Activated CD4-positive, alpha-beta T cell treated with anti-CD3 and anti-CD28 coated beads, Interleukin-2, amount 10 ng/mL, durations not matched to agents 24 days and 14 days (primary cell): ENCODE measurements at regions not wholly inside any gene's neighbourhood (a gene's known extent, or its start where the extent isn't known, plus 50 kb on each side); places are given as distances from the start of the nearest gene placed in this dataset.
A peak's percentile ranks its signal among the peaks of the same experiment; 100 is the strongest.

Experiments
- DNase-seq: peaks from one replicate; pipeline ENCODE4 v3.0.0; 2022
- H3K27ac Mint-ChIP-seq: one replicate; pipeline ENCODE4 v1.8.0; 2022; ENCODE audit warnings: mild to moderate bottlenecking, mixed read lengths
- H3K27me3 Mint-ChIP-seq: one replicate; pipeline ENCODE4 v1.8.0; 2022; ENCODE audit warnings: mixed read lengths
- H3K36me3 Mint-ChIP-seq: one replicate; pipeline ENCODE4 v1.8.0; 2022; ENCODE audit warnings: low read depth, mild to moderate bottlenecking, mixed read lengths
- H3K4me1 Mint-ChIP-seq: one replicate; pipeline ENCODE4 v1.8.0; 2021; ENCODE audit warnings: mixed read lengths
- H3K4me3 Mint-ChIP-seq: one replicate; pipeline ENCODE4 v1.8.0; 2022; ENCODE audit warnings: mild to moderate bottlenecking, moderate library complexity, mixed read lengths
- H3K9me3 Mint-ChIP-seq: one replicate; pipeline ENCODE4 v1.8.0; 2021; ENCODE audit warnings: mixed read lengths
- intact Hi-C: fragments of 100-400 bp; cut with micrococcal nuclease; formaldehyde crosslinking; loops from one replicate; pipeline ENCODE4 v1.15.1; 2023

- no peaks in the 10 kb centered on the region for H3K4me1 Mint-ChIP-seq
- intact Hi-C loops: no loop called here
- H3K4me3 Mint-ChIP-seq: no peak overlapping the region
Measured at GRCh38 chr13:78286748-78287147, 316.6 kb downstream of the POU4F1 start.

GRCh38 chr13:78265098-78265497 is 338.3 kb downstream of the POU4F1 start:
- no peak for DNase-seq
- Mint-ChIP-seq H3K4me1 (no peaks in the 10 kb centered on the region), H3K9me3 (no peaks in the 10 kb centered on the region), H3K27ac (no peak overlapping the region), H3K27me3 (no peaks in the 10 kb centered on the region), H3K36me3 (no peaks in the 10 kb centered on the region), H3K4me3 (no peak overlapping the region)
- intact Hi-C loops: no loop called here

More at GRCh38 chr13:78286748-78287147, 316.6 kb downstream of the POU4F1 start:
- Mint-ChIP-seq H3K36me3 (no peaks in the 10 kb centered on the region), H3K27me3 (no peaks in the 10 kb centered on the region), H3K27ac (no peak overlapping the region), H3K9me3 (no peaks in the 10 kb centered on the region)
- DNase-seq: no peak

- H3K36me3 Mint-ChIP-seq: no peaks in the 10 kb centered on the region
- H3K4me3 Mint-ChIP-seq: no peak overlapping the region
- no peaks in the 10 kb centered on the region for H3K27me3 Mint-ChIP-seq
- H3K4me1 Mint-ChIP-seq: no peaks in the 10 kb centered on the region
- H3K27ac Mint-ChIP-seq: no peak overlapping the region
- intact Hi-C loops: no loop called here
- no peak for DNase-seq
- H3K9me3 Mint-ChIP-seq: no peaks in the 10 kb centered on the region
Measured at GRCh38 chr13:78258304-78258703, 339.7 kb upstream of the EDNRB start.

GRCh38 chr13:78256484-78256883 is 337.9 kb upstream of the EDNRB start:
- intact Hi-C loops: no loop called here

GRCh38 chr13:78254113-78254512 is 335.5 kb upstream of the EDNRB start:
- H3K27me3 Mint-ChIP-seq: no peaks in the 10 kb centered on the region
- H3K9me3 Mint-ChIP-seq: no peaks in the 10 kb centered on the region
- DNase-seq: no peak
- H3K36me3 Mint-ChIP-seq: no peaks in the 10 kb centered on the region
- H3K4me3 Mint-ChIP-seq: no peak overlapping the region
- H3K4me1 Mint-ChIP-seq: no peaks in the 10 kb centered on the region
- no peak overlapping the region for H3K27ac Mint-ChIP-seq
- intact Hi-C loops: no loop called here

More at GRCh38 chr13:78256484-78256883, 337.9 kb upstream of the EDNRB start:
- Mint-ChIP-seq H3K9me3 (no peaks in the 10 kb centered on the region), H3K27ac (no peak overlapping the region), H3K4me1 (no peaks in the 10 kb centered on the region), H3K27me3 (no peaks in the 10 kb centered on the region), H3K36me3 (no peaks in the 10 kb centered on the region), H3K4me3 (no peak overlapping the region)
- no peak for DNase-seq

- H3K27ac Mint-ChIP-seq: no peak overlapping the region
Measured at GRCh38 chr13:78247362-78247761, 328.7 kb upstream of the EDNRB start.

GRCh38 chr13:78241278-78241919 is 322.8 kb upstream of the EDNRB start:
- no peaks in the 10 kb centered on the region for H3K36me3 Mint-ChIP-seq
- no peaks in the 10 kb centered on the region for H3K4me1 Mint-ChIP-seq
- peaks cover 2% of the 10 kb centered on the region for H3K27me3 Mint-ChIP-seq
- DNase-seq: peak; percentile 58
- H3K9me3 Mint-ChIP-seq: no peaks in the 10 kb centered on the region
- H3K27ac Mint-ChIP-seq: no peak overlapping the region
- no peak overlapping the region for H3K4me3 Mint-ChIP-seq
- intact Hi-C loops: loop anchor here (2.0 kb wide), 1 partner anchor 737 kb away; no protein-coding TSS in a partner anchor

More at GRCh38 chr13:78247362-78247761, 328.7 kb upstream of the EDNRB start:
- no peaks in the 10 kb centered on the region for H3K4me1 Mint-ChIP-seq
- intact Hi-C loops: no loop called here
- H3K4me3 Mint-ChIP-seq: no peak overlapping the region
- no peaks in the 10 kb centered on the region for H3K27me3 Mint-ChIP-seq
- H3K36me3 Mint-ChIP-seq: no peaks in the 10 kb centered on the region
- no peaks in the 10 kb centered on the region for H3K9me3 Mint-ChIP-seq
- DNase-seq: no peak

- Mint-ChIP-seq H3K36me3 (no peaks in the 10 kb centered on the region), H3K27me3 (peaks cover 2% of the 10 kb centered on the region), H3K4me1 (no peaks in the 10 kb centered on the region), H3K9me3 (no peaks in the 10 kb centered on the region), H3K4me3 (no peak overlapping the region), H3K27ac (no peak overlapping the region)
- DNase-seq: no peak
- intact Hi-C loops: loop anchor here (2.0 kb wide), 1 partner anchor 739 kb away; no protein-coding TSS in a partner anchor
Measured at GRCh38 chr13:78239714-78240113, 321.1 kb upstream of the EDNRB start.

- H3K4me1 Mint-ChIP-seq: no peaks in the 10 kb centered on the region
- DNase-seq: no peak
- H3K36me3 Mint-ChIP-seq: no peaks in the 10 kb centered on the region
- peaks cover 2% of the 10 kb centered on the region for H3K27me3 Mint-ChIP-seq
- H3K9me3 Mint-ChIP-seq: no peaks in the 10 kb centered on the region
- no peak overlapping the region for H3K27ac Mint-ChIP-seq
- intact Hi-C loops: no loop called here
- H3K4me3 Mint-ChIP-seq: no peak overlapping the region
Measured at GRCh38 chr13:78238911-78239310, 320.3 kb upstream of the EDNRB start.

GRCh38 chr13:78228940-78229339 is 310.3 kb upstream of the EDNRB start:
- Mint-ChIP-seq H3K4me1 (no peaks in the 10 kb centered on the region), H3K4me3 (no peak overlapping the region), H3K9me3 (no peaks in the 10 kb centered on the region), H3K27me3 (no peaks in the 10 kb centered on the region), H3K27ac (no peak overlapping the region), H3K36me3 (no peaks in the 10 kb centered on the region)
- intact Hi-C loops: no loop called here
- no peak for DNase-seq

- intact Hi-C loops: no loop called here
- Mint-ChIP-seq H3K36me3 (no peaks in the 10 kb centered on the region), H3K9me3 (no peaks in the 10 kb centered on the region), H3K27me3 (no peaks in the 10 kb centered on the region), H3K27ac (no peak overlapping the region), H3K4me3 (no peak overlapping the region), H3K4me1 (no peaks in the 10 kb centered on the region)
- DNase-seq: no peak
Measured at GRCh38 chr13:78228211-78228610, 309.6 kb upstream of the EDNRB start.

- no peaks in the 10 kb centered on the region for H3K36me3 Mint-ChIP-seq
- H3K27me3 Mint-ChIP-seq: no peaks in the 10 kb centered on the region
- DNase-seq: no peak
- H3K4me1 Mint-ChIP-seq: no peaks in the 10 kb centered on the region
- no peak overlapping the region for H3K4me3 Mint-ChIP-seq
- no peak overlapping the region for H3K27ac Mint-ChIP-seq
- intact Hi-C loops: no loop called here
- H3K9me3 Mint-ChIP-seq: no peaks in the 10 kb centered on the region
Measured at GRCh38 chr13:78227709-78228108, 309.1 kb upstream of the EDNRB start.

- Mint-ChIP-seq H3K36me3 (no peaks in the 10 kb centered on the region), H3K4me3 (no peak overlapping the region), H3K9me3 (no peaks in the 10 kb centered on the region), H3K4me1 (no peaks in the 10 kb centered on the region), H3K27me3 (no peaks in the 10 kb centered on the region), H3K27ac (no peak overlapping the region)
- intact Hi-C loops: no loop called here
- no peak for DNase-seq
Measured at GRCh38 chr13:78215458-78216108, 297.0 kb upstream of the EDNRB start.

GRCh38 chr13:78201411-78201810 is 282.8 kb upstream of the EDNRB start:
- H3K27me3 Mint-ChIP-seq: no peaks in the 10 kb centered on the region
- no peak overlapping the region for H3K4me3 Mint-ChIP-seq
- no peak overlapping the region for H3K27ac Mint-ChIP-seq
- H3K9me3 Mint-ChIP-seq: no peaks in the 10 kb centered on the region
- intact Hi-C loops: no loop called here
- no peak for DNase-seq
- no peaks in the 10 kb centered on the region for H3K4me1 Mint-ChIP-seq
- no peaks in the 10 kb centered on the region for H3K36me3 Mint-ChIP-seq

- Mint-ChIP-seq H3K4me3 (no peak overlapping the region), H3K4me1 (no peaks in the 10 kb centered on the region), H3K9me3 (no peaks in the 10 kb centered on the region), H3K27ac (no peak overlapping the region), H3K36me3 (no peaks in the 10 kb centered on the region), H3K27me3 (no peaks in the 10 kb centered on the region)
- no peak for DNase-seq
- intact Hi-C loops: no loop called here
Measured at GRCh38 chr13:78198821-78199220, 280.2 kb upstream of the EDNRB start.
